ENCODE measurements at regions not wholly inside any gene's neighbourhood (a gene's known extent, or its start where the extent isn't known, plus 50 kb on each side); places are given as distances from the start of the nearest gene placed in this dataset.

DNA sequence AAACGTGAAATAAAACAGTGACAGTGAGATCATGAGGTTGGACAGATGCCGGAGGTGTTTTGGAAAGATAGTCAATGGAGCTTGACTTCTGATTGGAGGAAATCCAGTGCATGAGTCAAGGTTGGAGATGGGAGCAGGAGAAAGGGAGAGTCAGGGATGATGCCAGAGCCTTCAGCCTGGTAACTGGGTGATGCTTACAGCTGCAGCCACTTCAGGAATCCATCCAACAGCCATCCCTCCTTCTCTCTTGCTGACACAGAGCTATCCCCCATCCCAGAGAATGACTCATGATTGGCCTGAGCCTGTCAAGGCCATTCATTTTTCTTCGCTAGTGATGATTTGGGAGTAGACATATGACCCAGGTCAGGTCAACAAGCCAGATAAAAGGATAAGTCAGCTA is 112.8 kb downstream of the SAMD5 start:
- DNase-seq: no peak

DNA sequence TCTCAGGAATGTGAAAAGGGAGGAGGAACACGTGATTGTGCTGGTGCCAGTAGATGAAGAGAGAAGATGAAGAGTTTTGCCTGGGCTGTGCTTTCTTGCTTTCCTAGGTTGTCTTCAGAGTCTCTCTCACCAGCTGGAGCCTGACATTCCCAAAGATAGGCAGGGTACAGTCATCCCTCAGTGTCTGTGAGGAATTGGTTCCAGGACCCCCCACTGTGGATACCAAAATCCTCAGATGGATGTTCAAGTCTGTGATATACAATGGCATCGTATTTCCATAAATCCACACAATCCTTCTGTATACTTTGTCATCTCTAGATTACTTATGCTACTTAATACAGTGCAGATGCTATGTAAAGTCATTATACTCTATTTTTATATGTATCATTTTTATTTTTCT is 113.5 kb downstream of the SAMD5 start:
- no peak for DNase-seq

DNA sequence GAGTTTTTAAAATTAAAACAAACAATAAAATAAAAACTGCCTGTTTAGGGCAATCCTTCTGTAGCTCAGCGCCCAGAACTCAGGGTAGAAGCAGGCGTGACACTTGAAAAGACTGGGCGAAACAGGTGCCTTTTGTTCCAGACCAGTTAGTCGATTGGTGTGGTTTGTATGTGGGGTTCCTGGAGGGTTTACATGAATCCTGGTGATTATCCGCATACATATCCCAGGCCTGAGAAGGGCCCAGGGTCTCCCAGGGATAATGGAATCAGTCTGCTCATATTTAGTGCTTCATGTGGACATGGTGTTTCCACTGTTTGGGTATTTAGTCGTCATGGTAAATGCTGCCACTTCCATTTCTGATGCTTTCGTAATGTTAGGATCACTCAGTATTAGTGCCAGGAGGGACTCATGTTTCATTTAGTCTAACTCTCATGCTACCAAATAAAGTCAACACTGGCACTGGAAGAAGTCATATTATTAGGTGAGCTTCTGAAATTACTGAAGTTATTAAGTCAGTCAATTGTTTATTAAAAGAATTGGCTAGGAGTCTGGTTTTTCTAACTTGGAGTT is 116.5 kb downstream of the SAMD5 start:
- no peak for DNase-seq

DNA sequence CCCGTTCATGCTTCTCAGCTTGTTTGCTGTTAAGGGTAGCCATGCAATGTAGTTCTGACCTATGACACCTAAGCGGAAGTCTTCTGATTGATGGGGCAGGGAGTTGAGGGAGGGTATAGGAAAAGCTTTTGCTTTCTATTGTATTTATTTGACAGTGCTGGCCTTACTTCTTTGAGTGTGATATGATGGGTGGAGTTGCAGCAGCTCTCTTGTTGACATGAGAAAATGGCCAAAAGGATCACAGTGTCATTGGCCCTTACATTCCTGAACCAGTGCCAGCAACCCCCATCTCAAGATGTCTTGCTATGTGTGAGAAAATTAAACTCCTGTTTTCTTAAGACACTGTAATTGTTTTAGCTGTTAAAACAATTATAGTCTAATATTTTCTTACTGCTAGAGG is 117.5 kb downstream of the SAMD5 start:
- no peak for DNase-seq

DNA sequence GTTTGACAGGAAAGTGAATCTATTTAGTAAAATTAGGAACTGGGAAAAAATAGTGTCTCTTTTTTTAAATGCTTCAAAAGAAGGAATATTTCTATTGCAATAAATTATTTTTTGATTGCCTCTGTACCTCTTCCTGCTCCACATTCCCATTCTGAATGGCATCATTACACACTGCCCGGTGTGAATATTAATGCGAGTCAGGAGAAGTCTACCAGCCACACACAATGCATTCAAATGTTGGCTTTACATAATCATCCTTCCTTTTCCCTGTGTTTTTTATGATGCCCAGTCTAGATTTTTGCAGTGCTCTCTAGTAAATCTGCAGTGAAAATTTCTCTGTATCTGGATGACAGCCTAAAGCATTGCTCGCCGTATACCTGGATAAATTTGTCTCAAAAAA is 118.9 kb downstream of the SAMD5 start:
- no peak for DNase-seq

DNA sequence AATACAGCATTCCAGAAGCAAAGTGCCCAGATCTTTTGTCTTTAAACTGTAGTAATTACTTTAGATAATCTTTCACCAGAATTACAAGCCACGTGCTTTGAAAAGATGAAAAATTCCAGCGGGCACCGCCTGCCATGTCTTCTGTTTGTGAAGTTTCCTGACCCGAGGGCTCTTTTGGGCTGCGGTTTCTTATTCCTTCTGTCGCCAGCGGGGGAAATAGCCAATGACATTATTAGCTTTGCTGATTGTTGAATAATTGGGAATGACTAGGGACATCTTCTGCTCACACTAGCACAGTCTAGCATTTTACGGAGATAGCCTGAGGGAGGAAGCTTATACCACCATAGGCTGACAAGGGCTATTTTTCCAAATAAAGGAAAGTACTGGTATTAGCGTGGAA is 124.7 kb downstream of the SAMD5 start:
- DNase-seq: no peak

DNA sequence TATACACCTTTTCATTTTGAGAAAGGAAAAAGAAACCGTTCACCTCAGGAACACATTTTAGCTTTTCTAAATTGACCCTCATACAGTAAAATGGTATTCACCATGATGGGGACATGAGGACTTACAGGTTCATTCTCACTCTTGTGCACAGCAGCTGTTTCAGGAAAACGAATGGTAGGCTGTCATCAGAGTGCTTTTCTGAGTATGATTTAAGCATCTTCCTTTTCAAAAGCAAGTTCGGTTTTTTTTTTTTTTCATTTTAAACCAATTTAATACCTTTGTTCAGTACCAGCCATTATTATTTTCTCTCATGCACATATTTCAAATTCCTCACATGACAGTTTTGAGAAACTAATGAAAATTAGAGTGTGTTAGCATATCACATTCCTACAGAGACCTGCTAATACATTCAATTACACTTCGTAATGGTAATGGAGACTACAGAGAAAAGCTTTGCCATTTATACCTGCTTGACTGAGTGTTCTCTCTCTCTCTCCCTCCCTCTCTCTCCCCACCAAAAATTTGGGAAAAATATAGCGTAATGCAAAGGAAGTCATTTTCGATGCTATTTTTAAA is 129.2 kb downstream of the SAMD5 start:
- DNase-seq: no peak

DNA sequence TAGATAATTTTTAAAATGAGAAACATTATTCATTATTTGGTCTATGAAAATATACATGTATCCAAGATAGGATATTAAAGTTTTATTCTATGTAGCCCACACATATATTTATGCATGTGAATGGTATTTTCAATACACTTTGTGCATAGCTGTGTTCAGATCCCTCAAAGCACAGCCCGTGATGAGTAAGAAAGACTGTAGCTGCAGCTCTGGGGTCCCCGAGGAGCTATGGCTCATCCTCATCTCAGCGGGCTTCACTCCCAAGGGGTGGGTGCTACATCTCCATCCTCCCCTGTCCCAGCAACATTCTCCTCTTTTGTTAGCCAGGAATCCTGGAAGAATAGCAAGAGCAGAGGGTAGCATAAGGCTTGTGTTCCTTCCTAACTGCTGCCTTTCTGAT is 130.8 kb downstream of the SAMD5 start:
- no peak for DNase-seq

DNA sequence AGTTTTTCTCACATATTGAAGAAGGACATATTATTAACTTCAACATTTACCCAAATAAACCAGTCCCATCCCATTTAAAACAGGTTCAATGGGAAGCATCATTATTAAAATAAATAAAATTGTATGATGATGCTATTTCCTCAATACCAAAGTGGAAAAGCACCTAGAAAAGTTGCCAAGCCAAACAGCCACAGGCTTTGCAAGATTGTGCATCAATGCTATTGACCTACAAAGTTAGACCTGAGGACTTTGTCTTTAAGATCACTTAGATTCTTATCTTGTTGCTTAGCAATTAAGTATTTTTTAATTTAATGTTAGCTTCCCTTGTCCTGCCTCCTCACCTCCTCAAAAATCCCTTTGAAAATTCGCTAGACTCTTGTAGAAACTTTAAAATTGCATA is 132.1 kb downstream of the SAMD5 start:
- DNase-seq: no peak

DNA sequence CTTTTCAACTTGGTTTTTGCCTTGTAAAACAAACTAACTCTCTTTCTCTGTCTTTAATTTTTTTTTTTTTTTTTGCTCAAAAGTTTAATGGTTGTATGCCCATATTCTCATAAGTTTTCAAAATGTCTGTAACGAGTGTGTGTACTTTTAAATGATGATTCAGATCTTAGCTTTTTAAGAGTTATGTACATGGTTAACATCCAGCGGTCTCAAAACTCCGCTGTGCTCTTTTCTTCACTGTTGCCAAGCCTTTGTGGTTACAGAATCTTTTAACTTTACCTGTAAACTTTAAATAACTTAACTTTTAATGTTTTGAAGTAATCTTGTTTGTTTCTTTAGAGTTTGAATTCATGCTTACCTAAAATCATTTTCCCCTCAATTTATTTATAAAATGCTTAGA is 133.0 kb downstream of the SAMD5 start:
- DNase-seq: no peak

DNA sequence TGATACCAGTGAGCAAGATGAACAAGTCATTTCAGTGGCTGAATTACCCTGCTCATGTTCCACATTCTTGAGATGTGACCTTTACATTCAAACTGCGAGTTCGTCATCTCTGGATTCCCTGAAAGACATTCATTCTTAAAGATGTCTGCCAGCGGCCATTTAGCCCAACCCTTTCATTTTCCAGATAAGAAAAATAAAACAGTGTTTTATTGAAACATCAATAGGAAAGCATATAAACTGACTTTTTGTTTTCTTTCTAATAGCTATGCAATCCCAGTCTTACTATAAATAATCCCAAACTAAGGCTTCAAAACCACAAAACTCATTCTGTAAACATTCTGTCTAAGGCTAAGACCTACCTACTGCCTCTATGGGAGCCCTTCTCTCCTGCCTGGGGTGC is 134.0 kb downstream of the SAMD5 start:
- no peak for DNase-seq

DNA sequence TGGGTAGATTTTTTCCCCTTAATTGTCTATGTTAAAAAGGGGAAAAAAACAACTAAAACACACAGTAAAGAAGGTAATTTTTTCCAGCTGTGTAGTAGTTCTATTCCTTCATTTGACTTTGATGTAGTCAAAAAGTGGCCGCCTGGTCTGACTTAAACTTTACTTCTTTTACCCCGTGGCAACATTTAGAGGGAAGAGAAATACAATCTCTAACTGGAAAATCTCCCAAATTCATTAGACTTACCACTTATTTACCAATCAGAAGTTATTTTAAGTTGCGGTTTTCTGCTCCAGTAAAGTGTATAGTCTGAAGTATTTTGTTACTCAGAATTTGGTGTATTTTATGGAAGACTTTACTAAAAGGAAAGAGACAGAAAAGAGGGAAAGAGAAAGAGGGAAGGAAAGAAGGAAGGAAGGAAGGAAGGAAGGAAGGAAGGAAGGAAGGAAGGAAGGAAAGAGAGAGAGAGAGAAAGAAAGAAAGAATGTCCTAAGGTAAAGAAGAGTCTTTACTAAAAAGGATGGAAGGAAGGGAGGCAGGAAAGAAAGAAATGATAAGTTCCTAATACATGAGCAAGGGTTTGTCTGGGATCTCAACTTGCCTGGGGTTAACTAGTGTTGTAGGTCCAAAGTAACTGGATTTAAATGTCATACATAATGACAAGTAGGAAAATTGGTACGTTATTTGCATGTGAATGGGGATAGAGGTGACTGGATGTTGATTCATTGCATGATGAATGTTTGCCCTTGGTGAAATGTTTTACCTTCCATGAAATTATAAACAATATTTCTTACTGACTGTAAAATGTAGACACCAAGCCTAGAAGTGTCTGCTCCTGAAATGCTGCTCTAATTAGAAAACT is 135.1 kb downstream of the SAMD5 start:
- no peak for DNase-seq

DNA sequence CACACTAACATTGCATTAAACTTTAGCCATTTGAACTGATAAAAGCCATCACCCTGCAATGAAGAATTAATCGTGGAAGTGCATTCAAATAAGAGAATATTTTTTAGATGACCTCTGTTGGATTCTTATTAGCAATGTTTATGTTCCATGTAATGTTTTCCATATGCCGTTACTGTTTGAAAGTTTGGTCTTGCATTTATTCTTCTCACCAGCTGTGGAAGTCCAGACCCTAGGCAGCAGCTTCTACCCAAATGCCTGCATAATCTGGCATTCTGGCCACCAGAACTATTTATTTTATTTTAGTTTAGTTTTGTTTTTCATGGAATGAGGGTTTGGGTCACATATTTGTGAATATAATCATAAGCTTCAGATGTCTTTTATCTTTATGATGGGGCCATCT is 140.4 kb downstream of the SAMD5 start:
- no peak for DNase-seq

DNA sequence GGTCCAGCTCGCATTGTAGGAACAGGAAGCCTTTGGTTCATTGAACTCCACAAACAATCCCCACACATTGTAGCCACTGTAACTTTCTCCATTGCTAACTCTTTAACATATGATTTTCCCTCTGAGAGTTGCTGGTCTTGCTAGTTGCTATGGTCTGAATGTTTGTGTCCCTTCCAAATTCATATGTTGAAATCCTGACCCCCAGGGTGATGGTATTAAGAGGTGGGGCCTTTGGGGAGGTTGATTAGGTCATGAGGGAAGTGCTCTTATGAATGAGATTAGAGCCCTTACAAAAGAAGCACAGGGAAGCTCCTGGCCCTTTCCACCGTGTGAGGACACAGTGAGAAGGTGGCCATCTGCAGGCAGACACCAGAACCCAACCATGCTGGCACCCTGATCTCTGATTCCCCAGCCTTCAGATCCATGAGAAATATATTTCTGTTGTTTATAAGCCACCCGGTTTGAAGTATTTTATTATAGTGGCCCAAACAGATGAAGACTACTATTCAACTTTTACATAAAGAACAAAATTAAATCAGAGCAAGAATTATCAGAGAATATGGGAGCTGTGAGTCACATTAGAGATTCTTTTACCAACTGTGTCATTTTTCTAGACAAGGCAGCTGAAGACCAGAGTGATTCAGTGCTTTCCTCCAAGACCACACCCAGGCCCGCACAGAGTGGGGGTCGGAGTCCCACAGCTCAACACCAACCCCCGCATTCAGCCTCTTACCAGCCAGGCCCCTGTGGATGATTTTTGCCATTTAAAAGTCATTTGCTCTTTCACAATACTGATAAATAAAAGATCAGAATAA is 143.0 kb downstream of the SAMD5 start:
- DNase-seq: no peak

DNA sequence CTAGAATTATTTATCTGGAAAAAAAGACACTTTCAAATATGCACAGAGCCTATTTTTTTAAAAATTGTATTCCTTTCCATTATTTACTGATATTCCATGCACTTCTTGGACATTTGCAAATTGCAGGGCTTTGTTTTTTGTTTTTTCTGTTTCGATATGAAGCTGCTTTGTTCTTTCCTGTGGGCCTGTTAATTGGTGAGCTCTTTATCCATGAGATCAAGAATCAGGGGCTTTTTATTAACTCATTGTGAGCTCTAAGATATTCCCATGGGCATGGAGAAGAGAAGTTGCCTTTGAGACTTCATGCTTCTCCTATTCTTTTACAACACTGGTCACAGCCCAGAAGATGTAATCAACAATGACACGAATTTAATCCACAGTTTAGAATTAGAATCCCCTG is 145.1 kb downstream of the SAMD5 start:
- DNase-seq: no peak

DNA sequence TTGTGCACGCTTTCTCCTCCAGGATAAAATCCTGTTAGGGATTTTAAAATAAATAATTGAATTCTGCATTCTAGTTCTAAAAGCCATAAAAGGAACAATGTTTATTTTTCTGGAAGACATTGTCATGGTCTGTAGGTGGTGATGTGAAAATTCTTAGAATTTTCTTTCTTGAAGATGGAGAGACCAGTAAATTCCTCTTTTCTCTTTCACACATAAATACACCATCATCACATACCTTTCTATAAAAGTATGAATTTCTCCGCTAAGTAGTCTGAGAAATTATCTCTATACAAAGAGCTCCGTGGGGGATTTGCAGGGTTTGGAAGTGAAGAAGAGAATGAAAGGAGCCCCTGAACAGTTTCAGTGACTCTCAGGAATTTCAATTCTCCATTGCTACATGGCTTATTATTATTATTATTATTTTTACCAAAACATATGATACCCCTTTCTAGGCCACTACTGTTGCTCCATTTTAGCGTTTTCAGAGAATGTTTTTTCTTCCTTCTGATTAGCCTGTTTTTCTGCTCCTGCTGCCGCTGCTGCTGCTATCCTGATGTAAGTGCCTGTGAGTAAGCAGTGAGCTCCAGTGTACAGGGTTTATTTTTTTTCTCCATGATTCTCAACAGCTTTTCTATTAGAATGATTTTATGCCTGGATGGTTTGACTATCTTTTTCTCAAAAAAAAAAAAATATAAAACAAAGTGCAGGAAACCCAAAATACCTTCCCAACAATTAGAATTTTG is 145.8 kb downstream of the SAMD5 start:
- DNase-seq: no peak

DNA sequence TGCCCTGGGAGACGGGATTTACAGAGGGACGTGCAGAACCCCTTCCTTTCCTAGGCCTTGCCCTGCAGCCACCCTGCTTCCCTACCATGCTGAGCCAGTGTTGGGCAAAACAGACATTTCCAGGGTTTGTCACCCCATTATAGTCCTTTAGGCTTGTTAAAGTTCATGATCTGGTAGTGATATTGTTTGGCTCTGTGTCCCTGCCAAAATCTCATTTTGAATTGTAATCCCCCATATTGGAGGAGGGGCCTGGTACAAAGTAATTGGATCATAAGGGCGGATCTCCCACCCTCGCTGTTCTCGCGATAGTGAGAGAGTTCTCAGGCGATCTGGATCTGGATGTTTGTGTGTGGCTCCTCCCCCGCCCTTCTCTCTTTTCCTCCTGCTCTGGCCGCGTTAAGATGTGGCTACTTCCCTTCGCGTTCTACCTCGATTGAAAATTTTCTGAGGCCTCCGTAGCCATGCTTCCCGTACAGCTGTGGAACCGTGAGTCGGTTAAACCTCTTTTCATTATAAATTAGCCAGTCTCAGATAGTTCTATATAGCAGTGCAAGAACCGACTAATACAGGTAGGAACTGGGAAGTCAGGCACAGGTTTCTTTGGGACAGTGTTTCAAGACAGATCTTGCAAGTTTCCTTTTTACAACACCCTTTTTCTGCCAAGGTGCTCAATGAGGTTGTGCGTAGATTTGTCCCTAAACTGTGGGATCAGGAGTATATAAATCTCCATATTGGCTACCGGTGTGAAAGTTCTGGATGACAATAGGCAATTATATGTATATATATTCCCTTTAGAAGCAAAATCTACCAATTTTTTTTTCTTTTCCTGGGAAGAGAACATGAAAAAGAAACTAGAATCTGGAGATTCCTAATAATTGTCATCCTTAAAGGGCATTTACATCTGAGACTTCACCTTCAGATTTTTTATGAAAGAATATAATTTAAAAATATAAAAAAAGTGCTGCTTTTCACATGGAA is 152.1 kb downstream of the SAMD5 start:
- no peak for DNase-seq

DNA sequence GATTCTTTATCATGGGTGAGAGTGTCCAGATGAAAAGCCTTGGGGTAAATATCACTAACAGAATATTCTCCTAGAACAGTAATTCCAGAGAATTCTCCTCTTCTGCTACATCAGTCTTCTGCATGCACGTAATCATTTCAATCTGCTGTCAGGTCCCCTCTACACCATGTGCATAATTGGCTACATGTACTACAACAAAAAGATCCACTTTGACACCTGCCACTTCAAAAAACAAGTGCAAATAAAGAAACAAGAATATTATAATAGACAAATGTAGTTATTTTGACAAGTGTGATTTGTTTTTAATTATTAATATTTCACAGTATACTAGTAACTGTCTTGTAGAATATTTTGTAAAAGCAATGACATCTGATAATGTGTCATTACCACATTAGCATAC is 154.2 kb downstream of the SAMD5 start:
- no peak for DNase-seq

DNA sequence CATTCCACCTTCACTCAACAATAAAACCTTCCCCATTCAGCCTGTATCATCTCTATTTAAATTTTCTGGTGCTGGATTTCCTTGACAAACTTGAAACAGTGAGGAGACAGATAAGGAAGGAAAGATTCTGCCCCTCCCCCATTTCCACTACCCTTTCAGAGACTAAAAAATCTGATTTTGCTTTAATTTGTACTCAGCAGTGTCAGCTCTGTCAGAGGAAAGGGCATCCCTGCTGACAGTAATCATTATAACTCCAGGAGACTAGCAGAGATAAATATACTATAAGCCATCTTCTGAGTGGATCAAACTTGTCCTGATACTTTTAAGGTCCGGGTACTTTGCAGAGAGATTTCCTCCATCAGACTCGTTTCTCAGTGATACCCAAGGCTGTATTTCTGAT is 155.6 kb downstream of the SAMD5 start:
- DNase-seq: no peak

DNA sequence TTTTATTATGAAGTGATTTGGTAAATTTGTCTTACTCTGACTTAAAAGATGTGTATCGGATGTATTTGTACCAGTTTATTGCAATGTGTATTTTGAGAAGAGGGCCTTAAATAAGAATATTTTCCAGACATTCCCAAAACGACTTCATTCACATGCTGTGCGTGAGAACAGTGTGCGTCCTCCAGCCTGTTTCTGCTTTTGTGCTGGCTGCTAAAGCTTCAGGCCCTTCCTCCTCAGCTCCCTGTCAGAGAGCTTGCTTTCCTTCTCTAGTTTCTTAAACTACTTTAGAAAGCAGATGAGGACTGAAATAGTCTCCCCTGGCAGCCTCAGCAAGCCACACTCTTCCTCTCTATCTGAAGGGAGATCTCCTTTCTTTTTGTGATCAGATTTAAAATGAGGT is 157.8 kb downstream of the SAMD5 start:
- no peak for DNase-seq

DNA sequence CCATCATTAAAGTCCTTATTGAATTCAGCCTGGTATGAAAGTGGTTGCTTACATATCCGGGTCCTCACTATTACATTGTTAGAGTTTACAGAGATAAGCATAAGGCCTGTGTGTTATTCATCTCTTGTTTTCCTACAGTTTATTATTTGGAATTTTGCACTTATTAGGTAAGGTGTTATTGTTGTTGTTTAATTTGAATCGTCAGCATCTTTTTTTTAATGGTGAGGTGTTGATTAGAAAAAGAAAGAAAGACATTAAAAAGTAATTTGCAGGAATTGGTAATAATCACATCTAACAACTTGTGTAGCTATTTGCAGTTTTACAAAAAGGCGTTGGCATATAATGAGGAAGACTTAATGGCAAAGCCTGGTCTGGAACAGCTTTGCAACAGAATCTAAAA is 158.6 kb downstream of the SAMD5 start:
- DNase-seq: no peak

DNA sequence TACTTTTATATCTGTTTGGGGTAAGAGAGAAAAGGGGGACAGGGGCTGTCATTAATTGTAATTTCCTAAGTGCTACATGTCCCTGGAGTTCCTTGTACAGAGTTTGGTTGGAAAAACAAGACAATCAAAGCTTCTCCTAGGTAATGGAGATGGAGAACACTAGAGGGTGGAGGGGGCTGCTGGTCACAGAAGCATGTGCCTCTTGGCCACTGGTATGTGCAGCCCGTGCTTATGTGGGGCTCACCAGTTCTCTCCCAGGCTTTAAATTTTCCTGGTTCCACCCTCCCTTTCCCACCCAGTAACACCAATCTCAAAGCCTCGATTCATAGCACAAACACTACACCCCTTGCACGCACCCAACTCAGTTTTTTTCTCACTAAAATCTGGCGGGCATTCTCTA is 165.6 kb downstream of the SAMD5 start:
- DNase-seq: no peak
